ENCODE measurements at regions not wholly inside any gene's neighbourhood (a gene's known extent, or its start where the extent isn't known, plus 50 kb on each side); places are given as distances from the start of the nearest gene placed in this dataset.
"Not testable (repeated sequence)": the region's sequence is repeated elsewhere in the genome, so short reads cannot be mapped to it uniquely, and the experiment has no call there.

- no TSS peak for BruUV-seq (replicated peaks)
- peak overlapping the region; percentile 94 for H3K27ac Mint-ChIP-seq (ENCODE audit: low read depth, unreplicated experiment)
- peak; percentile 38 for DNase-seq (ENCODE audit: unreplicated experiment)
- no peaks in the 10 kb centered on the region for H3K36me3 Mint-ChIP-seq (ENCODE audit: insufficient read depth, unreplicated experiment)
- no peaks in the 10 kb centered on the region for H3K27me3 Mint-ChIP-seq (ENCODE audit: insufficient read depth, unreplicated experiment)
- ChIA-PET POLR2A (interaction anchor here (0.6 to 6.0 kb wide), 11 partner anchors 46 to 1793 kb away, joined by 3 to 69 read pairs (median 3); partner anchors contain the start of gene AHR), CTCF (interaction anchor here (1.0 to 2.6 kb wide), 5 partner anchors 35 to 203 kb away, joined by 3 to 11 read pairs (median 5); partner anchors contain the start of gene AHR)
- peak overlapping the region; percentile 58 for H3K4me3 Mint-ChIP-seq (ENCODE audit: unreplicated experiment)
- no peaks in the 10 kb centered on the region for H3K9me3 Mint-ChIP-seq (ENCODE audit: unreplicated experiment)
- peaks cover 39% of the 10 kb centered on the region for H3K4me1 Mint-ChIP-seq (ENCODE audit: insufficient read depth, unreplicated experiment)
- TF ChIP-seq CTCF (IDR thresholded peaks at IDR 0.05; ENCODE audit: unreplicated experiment): no peak
- intact Hi-C loops (cut with micrococcal nuclease): loop anchor here (2.0 to 5.0 kb wide), 2 partner anchors 47 to 55 kb away; no protein-coding TSS in a partner anchor
Observed at GRCh38 chr7:17097668-17098297, 200.7 kb upstream of the AHR start.

GRCh38 chr7:17098515-17098914 is 199.9 kb upstream of the AHR start:
- no TSS peak for BruUV-seq (replicated peaks)
- POLR2A ChIA-PET: interaction anchor here (0.7 to 6.0 kb wide), 8 partner anchors 45 to 207 kb away, joined by 3 to 69 read pairs (median 5); partner anchors contain the start of gene AHR
- Mint-ChIP-seq H3K36me3 (ENCODE audit: insufficient read depth, unreplicated experiment) (no peaks in the 10 kb centered on the region), H3K9me3 (ENCODE audit: unreplicated experiment) (no peaks in the 10 kb centered on the region), H3K4me1 (ENCODE audit: insufficient read depth, unreplicated experiment) (peaks cover 39% of the 10 kb centered on the region), H3K27me3 (ENCODE audit: insufficient read depth, unreplicated experiment) (no peaks in the 10 kb centered on the region), H3K27ac (ENCODE audit: low read depth, unreplicated experiment) (peak overlapping the region; percentile 94), H3K4me3 (ENCODE audit: unreplicated experiment) (peak overlapping the region; percentile 58)
- peak; percentile 30 for DNase-seq (ENCODE audit: unreplicated experiment)
- intact Hi-C loops (cut with micrococcal nuclease): loop anchor here (2.0 to 5.0 kb wide), 2 partner anchors 46 to 56 kb away; no protein-coding TSS in a partner anchor
- TF ChIP-seq CTCF (IDR thresholded peaks at IDR 0.05; ENCODE audit: unreplicated experiment): no peak
- CTCF ChIA-PET: interaction anchor here (0.7 to 1.7 kb wide), 2 partner anchors 36 to 85 kb away, joined by 3 to 6 read pairs; no protein-coding TSS in a partner anchor

GRCh38 chr7:17099083-17099973 is 199.1 kb upstream of the AHR start:
- CTCF ChIA-PET: interaction anchor here (0.7 to 1.1 kb wide), 2 partner anchors 13 to 84 kb away, joined by 3 read pairs; no protein-coding TSS in a partner anchor
- TF ChIP-seq CTCF (IDR thresholded peaks at IDR 0.05; ENCODE audit: unreplicated experiment): no peak
- H3K9me3 Mint-ChIP-seq (ENCODE audit: unreplicated experiment): no peaks in the 10 kb centered on the region
- H3K36me3 Mint-ChIP-seq (ENCODE audit: insufficient read depth, unreplicated experiment): no peaks in the 10 kb centered on the region
- peaks cover 36% of the 10 kb centered on the region for H3K4me1 Mint-ChIP-seq (ENCODE audit: insufficient read depth, unreplicated experiment)
- peak overlapping the region; percentile 94 for H3K27ac Mint-ChIP-seq (ENCODE audit: low read depth, unreplicated experiment)
- intact Hi-C loops (cut with micrococcal nuclease): loop anchor here (1.0 to 5.0 kb wide), 3 partner anchors 45 to 200 kb away; no protein-coding TSS in a partner anchor
- peak; percentile 99 for DNase-seq (ENCODE audit: unreplicated experiment)
- POLR2A ChIA-PET: interaction anchor here (0.6 to 6.0 kb wide), 15 partner anchors 8 to 1323 kb away, joined by 3 to 69 read pairs (median 4); partner anchors contain the start of gene AHR
- TSS peak; percentile 64 for BruUV-seq (replicated peaks)
- H3K4me3 Mint-ChIP-seq (ENCODE audit: unreplicated experiment): peak overlapping the region; percentile 38
- no peaks in the 10 kb centered on the region for H3K27me3 Mint-ChIP-seq (ENCODE audit: insufficient read depth, unreplicated experiment)

- H3K27me3 Mint-ChIP-seq (ENCODE audit: insufficient read depth, unreplicated experiment); BruUV-seq (replicated peaks); H3K9me3 Mint-ChIP-seq (ENCODE audit: unreplicated experiment); H3K36me3 Mint-ChIP-seq (ENCODE audit: insufficient read depth, unreplicated experiment); DNase-seq (ENCODE audit: unreplicated experiment): not testable (repeated sequence)
- Mint-ChIP-seq H3K4me3 (ENCODE audit: unreplicated experiment) (peak overlapping the region; percentile 38), H3K4me1 (ENCODE audit: insufficient read depth, unreplicated experiment) (peaks cover 28% of the 10 kb centered on the region), H3K27ac (ENCODE audit: low read depth, unreplicated experiment) (peak overlapping the region; percentile 94)
- ChIA-PET POLR2A (interaction anchor here (0.6 to 6.0 kb wide), 13 partner anchors 8 to 240 kb away, joined by 3 to 69 read pairs (median 4); partner anchors contain the start of gene AHR), CTCF (interaction anchor here (1.1 kb wide), 1 partner anchor 12 kb away, joined by 3 read pairs; no protein-coding TSS in a partner anchor)
- intact Hi-C loops (cut with micrococcal nuclease): loop anchor here (1.0 to 5.0 kb wide), 3 partner anchors 45 to 199 kb away; no protein-coding TSS in a partner anchor
Observed at GRCh38 chr7:17099974-17100509, 198.4 kb upstream of the AHR start.
